ENCODE measurements at regions not wholly inside any gene's neighbourhood (a gene's known extent, or its start where the extent isn't known, plus 50 kb on each side); places are given as distances from the start of the nearest gene placed in this dataset.

GRCh38 chr2:149921911-149922616 lies 334.5 kb upstream of the MMADHC start:
- no TSS peak for BruUV-seq (replicated peaks)
- POLR2A ChIA-PET, result no interaction called here

GRCh38 chr2:149920389-149920788 lies 332.8 kb upstream of the MMADHC start:
- DNase-seq (ENCODE audit: low read depth, low spot score) (no peak), ATAC-seq (no peak)
- H3K4me3 ChIP-seq (ENCODE audit: low read depth in 2 of 2, low read length in 2 of 2), result no peak overlapping the region
- no peaks in the 10 kb centered on the region for H3K4me1 ChIP-seq (ENCODE audit: control insufficient read depth, insufficient read depth, low read length)
- in situ Hi-C loops (cut with HindIII; ENCODE audit: low pct_unique_long_range_greater_than_20kb, low sequenced_read_pairs), result no loop called here
- H3K36me3 ChIP-seq (ENCODE audit: control insufficient read depth, insufficient read depth, low read length), result no peaks in the 10 kb centered on the region
- no TSS peak for BruUV-seq (replicated peaks)
- no peaks in the 10 kb centered on the region for H3K27me3 ChIP-seq (ENCODE audit: control insufficient read depth, insufficient read depth, low read length)
- ChIA-PET POLR2A (interaction anchor here (0.7 kb wide), 1 partner anchor 1336 kb away, joined by 6 read pairs; no protein-coding TSS in a partner anchor), CTCF (no interaction called here)
- intact Hi-C loops (cut with micrococcal nuclease; ENCODE audit: unreplicated experiment), result no loop called here
- no peak overlapping the region for H3K27ac ChIP-seq (ENCODE audit: low read length)
- H3K9me3 ChIP-seq (ENCODE audit: control insufficient read depth, insufficient read depth, low read depth, low read length), result 0 out of 2 replicates have a peak, but pooled peaks cover 8% of the 10 kb centered on the region
- TF ChIP-seq CTCF (IDR thresholded peaks at IDR 0.05) (no peak), TCF7L2 (IDR thresholded peaks at IDR 0.05; ENCODE audit: low read depth, low read length) (no peak), POLR2AphosphoS5 (IDR thresholded peaks at IDR 0.05; ENCODE audit: low read depth, low read length) (no peak), SIN3A (IDR thresholded peaks at IDR 0.05; ENCODE audit: borderline replicate concordance, insufficient read depth, low read depth, low read length) (no peak), REST (IDR thresholded peaks at IDR 0.05; ENCODE audit: insufficient read depth in 1 of 2, low read depth in 2 of 2, low read length in 1 of 2) (no peak)

More at GRCh38 chr2:149921911-149922616, 334.5 kb upstream of the MMADHC start:
- H3K9me3 ChIP-seq (ENCODE audit: control insufficient read depth, insufficient read depth, low read depth, low read length), result 0 out of 2 replicates have a peak, but pooled peaks cover 8% of the 10 kb centered on the region
- DNase-seq (ENCODE audit: low read depth, low spot score) (no peak), ATAC-seq (no peak)
- in situ Hi-C loops (cut with HindIII; ENCODE audit: low pct_unique_long_range_greater_than_20kb, low sequenced_read_pairs) (no loop called here), intact Hi-C loops (cut with micrococcal nuclease; ENCODE audit: unreplicated experiment) (no loop called here)
- no peaks in the 10 kb centered on the region for H3K27me3 ChIP-seq (ENCODE audit: control insufficient read depth, insufficient read depth, low read length)
- CTCF ChIA-PET, result no interaction called here
- no peak for TF ChIP-seq POLR2AphosphoS5 (IDR thresholded peaks at IDR 0.05; ENCODE audit: low read depth, low read length)
- no peaks in the 10 kb centered on the region for H3K4me1 ChIP-seq (ENCODE audit: control insufficient read depth, insufficient read depth, low read length)
- no peak overlapping the region for H3K4me3 ChIP-seq (ENCODE audit: low read depth in 2 of 2, low read length in 2 of 2)
- no peaks in the 10 kb centered on the region for H3K36me3 ChIP-seq (ENCODE audit: control insufficient read depth, insufficient read depth, low read length)
- no peak overlapping the region for H3K27ac ChIP-seq (ENCODE audit: low read length)

GRCh38 chr2:149915151-149915550 lies 327.6 kb upstream of the MMADHC start:
- ChIA-PET POLR2A (no interaction called here), CTCF (no interaction called here)
- in situ Hi-C loops (cut with HindIII; ENCODE audit: low pct_unique_long_range_greater_than_20kb, low sequenced_read_pairs) (no loop called here), intact Hi-C loops (cut with micrococcal nuclease; ENCODE audit: unreplicated experiment) (no loop called here)
- Histone ChIP-seq H3K9me3 (ENCODE audit: control insufficient read depth, insufficient read depth, low read depth, low read length) (0 out of 2 replicates have a peak, but pooled peaks cover 4% of the 10 kb centered on the region), H3K4me3 (ENCODE audit: low read depth in 2 of 2, low read length in 2 of 2) (no peak overlapping the region), H3K4me1 (ENCODE audit: control insufficient read depth, insufficient read depth, low read length) (no peaks in the 10 kb centered on the region), H3K27ac (ENCODE audit: low read length) (no peak overlapping the region), H3K27me3 (ENCODE audit: control insufficient read depth, insufficient read depth, low read length) (no peaks in the 10 kb centered on the region), H3K36me3 (ENCODE audit: control insufficient read depth, insufficient read depth, low read length) (no peaks in the 10 kb centered on the region)
- no peak for DNase-seq (ENCODE audit: low read depth, low spot score)
- ATAC-seq, result no peak
- BruUV-seq (replicated peaks), result no TSS peak
- no peak for TF ChIP-seq TCF7L2 (IDR thresholded peaks at IDR 0.05; ENCODE audit: low read depth, low read length)
- no peak for TF ChIP-seq CTCF (IDR thresholded peaks at IDR 0.05)
- no peak for TF ChIP-seq SIN3A (IDR thresholded peaks at IDR 0.05; ENCODE audit: borderline replicate concordance, insufficient read depth, low read depth, low read length)
- no peak for TF ChIP-seq POLR2AphosphoS5 (IDR thresholded peaks at IDR 0.05; ENCODE audit: low read depth, low read length)
- TF ChIP-seq REST (IDR thresholded peaks at IDR 0.05; ENCODE audit: insufficient read depth in 1 of 2, low read depth in 2 of 2, low read length in 1 of 2), result no peak
